ENCODE measurements at regions not wholly inside any gene's neighbourhood (a gene's known extent, or its start where the extent isn't known, plus 50 kb on each side); places are given as distances from the start of the nearest gene placed in this dataset.
A peak's percentile ranks its signal among the peaks of the same experiment; 100 is the strongest.
"Not testable (repeated sequence)": the region's sequence is repeated elsewhere in the genome, so short reads cannot be mapped to it uniquely, and the experiment has no call there.

DNA sequence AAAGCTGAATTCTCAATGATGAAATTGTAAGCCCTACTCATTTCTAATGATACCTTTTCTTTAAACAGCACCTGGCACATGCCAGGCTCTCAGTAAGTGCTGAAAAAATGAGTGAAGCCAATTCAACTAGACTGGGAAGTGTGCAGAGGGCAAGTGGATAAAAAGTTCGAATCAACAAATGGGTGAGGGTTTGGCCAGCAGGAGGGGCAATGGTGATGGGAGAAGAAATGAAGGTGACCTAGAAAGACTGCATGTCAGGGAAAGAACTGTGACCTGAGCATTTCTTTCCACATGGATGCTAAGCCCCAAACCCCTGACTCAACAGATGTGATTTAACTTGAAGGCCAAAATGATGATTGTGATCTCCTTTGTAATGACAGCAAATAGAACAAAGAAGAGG lies 54.6 kb downstream of the DKK1 start:
- no peak for DNase-seq

DNA sequence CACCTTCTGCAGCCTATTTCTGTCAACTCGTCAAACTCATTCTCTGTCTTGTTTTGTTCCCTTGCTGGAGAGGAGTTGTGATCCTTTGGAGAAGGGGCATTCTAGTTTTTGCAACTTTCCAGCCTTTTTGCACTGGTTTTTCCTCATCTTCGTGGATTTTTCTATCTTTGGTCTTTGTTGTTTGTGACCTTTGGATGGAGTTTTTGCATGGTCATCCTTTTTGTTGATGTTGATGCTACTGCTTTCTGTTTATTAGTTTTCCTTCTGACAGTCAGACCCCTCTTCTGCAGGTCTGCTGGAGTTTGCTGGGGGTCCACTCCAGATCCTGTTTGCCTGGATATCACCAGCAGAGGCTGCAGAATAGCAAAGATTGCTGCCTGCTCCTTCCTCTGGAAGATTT lies 60.1 kb downstream of the DKK1 start:
- not testable (repeated sequence) for DNase-seq

DNA sequence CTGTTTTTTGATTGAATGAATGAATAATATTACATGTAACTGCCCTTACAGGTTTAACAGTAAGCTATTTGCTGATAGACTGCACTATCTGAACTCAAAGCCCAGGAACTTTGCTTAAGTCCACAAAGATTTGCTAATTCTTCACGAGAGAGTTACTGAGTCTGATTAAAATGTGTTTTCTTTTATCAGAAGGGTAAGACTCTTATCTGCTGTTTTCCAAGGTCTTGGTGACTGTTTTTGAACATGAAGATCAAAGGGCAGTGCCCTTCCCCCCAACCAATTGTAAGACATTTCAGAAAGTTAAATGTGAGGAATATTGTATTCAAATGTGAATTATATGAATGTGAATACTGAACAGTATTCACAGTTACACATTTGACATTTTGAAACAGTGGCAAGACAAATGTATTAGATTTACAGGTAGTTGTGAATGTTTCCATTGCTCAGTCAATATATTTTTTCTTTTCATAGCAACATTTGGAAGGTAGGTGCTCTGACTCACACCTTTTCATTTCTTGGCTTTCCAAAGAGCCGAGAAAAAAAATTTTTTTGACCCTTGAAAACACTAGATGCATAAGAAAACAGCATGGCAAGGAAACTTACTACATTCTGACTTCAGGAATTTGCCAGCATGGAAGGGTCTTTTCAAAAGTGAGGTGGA lies 62.7 kb downstream of the DKK1 start:
- DNase-seq, result no peak

DNA sequence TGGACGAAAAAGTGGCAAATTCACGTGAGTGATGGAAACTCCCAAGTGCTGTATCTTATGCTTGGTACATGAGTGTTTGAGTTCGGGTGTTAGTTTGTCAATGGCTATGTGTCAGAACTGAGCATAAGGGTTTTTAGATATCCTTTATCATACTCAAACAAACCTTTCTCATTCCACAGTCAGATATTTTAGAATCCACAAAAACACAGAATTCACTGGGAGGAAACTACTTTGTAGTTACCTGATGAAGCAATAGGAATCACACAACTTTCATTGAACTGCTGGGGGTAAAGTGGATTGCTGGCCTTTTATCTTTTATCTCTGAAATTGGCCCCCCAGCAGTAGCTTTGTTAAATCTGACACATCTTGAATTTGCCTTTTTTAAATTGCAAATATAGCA lies 64.0 kb downstream of the DKK1 start:
- no peak for DNase-seq

DNA sequence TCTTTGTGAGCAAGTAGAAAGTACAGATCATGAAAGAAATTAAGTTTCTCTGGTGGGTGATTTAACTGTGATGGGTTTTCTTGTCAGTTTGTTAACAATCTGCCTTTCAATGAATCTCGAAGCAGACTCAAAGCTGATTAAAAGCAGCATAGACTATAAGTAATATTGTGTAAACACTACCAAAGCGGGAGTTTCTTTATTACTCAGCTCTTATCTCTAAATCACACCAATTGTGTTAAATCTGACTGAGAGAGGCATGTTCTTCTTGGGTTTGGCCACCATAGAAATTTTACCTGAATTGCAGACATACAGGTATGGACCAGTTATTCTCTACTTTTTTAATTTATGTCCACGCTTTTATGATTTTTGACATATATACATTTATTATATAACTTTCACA lies 65.2 kb downstream of the DKK1 start:
- no peak for DNase-seq

DNA sequence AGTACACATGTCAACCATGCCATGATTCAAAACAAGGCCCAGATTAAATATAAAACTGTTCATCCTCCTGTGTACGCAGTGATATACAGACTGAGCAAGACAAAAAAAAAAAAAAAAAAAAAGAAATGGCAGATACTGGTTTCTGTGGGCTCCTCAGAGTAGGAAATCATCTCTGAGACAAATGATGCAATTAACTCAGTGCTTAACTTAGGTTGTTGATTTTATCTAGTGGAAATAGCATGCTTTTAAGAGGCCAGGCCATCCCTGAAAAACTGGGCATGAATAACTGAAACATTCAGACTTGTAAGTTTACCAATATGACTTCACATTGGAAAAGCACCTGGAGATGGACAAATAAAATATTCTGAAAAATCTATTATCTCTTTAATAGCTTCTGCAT lies 69.0 kb downstream of the DKK1 start:
- no peak for DNase-seq

DNA sequence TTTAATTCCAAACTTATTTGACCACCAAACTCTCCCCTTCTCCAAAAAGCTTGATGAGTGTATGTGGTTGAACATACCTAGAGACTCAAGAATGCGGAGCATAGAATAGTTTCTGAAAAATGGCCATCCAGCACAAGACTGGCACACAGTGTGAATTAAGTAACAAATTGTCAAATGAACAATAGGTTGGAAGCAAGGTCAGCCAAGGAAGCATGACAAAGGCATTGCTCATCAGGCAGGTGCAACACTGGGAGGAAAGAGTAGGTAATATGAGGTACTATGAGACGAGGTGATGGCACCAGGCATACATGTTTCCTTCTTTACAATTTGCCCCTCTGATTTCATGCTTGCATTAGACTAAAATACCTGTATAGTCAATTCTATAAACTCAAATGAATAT lies 73.7 kb downstream of the DKK1 start:
- no peak for DNase-seq

DNA sequence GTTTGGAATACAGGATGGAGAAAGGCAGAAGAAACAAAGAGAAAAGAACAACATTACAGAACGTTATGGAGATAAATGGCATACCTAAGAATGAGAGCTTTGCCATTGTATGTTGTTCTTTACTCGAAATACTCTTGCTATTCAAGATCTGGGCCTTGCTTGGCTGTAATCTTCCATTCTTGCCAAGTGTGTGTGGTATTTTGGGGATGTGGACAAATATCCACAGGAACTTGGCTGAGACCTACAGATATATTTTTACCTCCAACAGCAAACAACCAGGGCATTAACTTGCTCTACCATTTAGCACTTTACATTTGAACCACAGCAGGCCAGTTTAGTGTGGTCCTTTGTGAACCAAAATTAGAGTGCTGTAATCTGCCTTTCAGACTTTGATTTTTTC lies 76.3 kb downstream of the DKK1 start:
- DNase-seq, result no peak

DNA sequence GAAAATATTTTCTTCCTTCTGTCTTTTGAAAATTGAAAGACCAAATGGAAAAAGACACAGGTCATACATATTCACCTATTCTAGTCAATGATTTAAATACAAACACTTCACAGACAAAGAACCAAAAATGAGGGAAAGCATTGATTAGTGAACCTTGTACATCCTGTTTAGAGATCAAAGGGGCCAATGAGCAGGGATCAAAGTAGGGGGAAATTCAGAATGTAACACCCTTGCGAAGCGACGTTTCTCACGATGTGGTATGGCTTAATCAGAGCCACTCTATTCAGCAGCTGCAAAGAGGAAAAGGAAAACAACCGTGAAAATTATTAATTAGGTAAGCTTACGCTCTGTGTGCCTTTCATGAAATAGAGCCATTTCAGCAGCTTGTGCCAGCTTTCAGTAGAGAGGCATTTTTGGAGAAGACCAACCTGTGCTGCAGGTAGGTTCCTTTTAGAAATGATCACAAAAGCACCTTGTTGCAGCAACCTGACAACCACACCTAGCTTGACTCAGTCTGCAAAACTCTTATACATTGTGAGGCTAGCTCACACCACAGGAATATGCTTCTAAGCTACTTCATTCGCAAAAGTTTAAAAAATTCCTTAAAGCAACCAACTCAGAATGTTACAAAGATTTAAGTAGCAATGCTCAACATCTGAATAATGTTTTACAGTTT lies 78.0 kb downstream of the DKK1 start:
- no peak for DNase-seq

DNA sequence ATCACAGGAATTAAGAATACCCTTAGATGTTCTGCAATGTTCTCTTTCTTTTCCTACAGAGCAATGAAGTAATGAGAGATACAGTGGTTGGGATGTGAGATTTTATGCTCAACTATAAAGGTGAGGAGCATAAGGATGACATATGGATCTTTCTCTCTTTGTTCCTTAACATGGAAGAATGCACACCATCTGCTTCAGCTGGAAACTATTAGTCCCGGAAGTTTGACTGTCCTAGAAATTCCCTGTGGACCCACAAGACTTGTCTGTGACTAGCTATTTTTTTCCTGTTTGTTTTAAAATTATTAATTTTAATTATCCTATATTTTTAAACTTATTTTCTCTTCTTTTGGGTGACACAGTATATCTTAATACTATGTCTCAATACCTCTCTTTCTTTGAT lies 80.2 kb downstream of the DKK1 start:
- DNase-seq, result peak; percentile 7

DNA sequence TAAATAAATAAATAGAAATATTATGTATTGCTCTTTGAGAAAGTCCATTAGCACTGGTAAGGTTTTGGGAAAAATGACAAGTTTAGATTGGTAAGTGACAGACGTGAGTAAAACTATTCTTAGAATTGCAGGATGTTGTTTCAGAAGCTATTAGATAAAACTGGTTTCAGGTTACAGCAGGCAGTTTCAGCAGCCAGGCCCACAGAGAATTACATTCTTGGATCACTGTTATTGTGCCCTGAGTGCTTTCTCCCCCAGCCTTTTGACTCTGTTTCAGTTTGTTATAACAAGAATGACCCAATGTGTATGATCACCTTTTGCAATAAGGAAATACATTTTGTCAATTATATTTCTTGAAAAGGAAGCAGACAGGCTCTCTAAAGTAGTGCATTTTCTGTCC lies 86.5 kb downstream of the DKK1 start:
- DNase-seq, result peak; percentile 38

DNA sequence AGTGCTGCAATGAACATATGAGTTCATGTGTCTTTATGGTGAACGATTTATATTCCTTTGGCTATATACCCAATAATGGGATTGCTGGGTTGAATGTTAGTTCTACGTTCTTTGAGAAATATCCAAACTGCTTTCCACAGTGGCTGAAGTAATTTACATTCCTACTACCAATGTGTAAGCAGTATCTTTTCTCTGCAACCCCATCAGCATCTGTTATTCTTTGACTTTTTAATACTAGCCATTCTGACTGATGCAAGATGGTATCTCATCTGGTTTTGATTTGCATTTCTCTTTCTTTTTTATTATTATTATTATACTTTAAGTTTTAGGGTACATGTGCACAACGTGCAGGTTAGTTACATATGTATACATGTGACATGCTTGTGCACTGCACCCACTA lies 89.7 kb downstream of the DKK1 start:
- DNase-seq, result not testable (repeated sequence)

DNA sequence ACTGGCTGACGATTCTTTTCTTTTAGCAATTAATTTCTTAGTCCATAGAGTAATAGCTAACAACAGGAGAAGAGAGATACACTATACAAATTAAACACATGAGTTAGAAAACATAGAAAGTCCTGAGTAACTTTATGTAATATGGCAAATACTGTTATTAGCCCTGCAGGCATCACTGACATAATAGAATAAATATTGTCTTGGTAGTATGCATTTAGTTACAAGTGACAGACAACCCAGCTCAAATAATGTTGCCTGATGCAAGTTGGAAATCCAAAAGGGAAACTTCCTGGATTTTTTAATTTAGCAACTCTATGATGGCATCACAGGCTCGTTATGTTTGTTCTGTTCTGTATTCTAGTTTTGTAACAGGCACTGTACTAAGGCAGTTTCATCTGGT lies 95.1 kb downstream of the DKK1 start:
- DNase-seq, result no peak

DNA sequence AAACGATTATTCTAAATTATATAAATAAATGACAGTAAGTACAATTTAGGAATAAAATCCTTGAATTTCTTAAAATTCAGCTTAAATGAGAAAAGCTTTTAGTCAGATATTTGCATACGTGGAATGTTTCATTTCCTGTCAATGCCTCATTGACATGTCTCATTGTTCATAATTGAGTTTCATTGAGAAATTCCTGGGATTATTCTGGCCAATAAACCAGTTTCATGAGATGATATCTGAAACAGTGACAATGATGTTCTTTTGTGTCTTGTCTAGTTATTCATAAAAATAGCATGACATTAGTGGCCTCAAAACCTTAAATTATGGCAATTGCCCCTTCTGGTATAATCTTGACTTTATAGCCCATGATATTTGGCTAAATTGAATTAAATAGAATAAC lies 95.8 kb downstream of the DKK1 start:
- DNase-seq, result peak; percentile 20

DNA sequence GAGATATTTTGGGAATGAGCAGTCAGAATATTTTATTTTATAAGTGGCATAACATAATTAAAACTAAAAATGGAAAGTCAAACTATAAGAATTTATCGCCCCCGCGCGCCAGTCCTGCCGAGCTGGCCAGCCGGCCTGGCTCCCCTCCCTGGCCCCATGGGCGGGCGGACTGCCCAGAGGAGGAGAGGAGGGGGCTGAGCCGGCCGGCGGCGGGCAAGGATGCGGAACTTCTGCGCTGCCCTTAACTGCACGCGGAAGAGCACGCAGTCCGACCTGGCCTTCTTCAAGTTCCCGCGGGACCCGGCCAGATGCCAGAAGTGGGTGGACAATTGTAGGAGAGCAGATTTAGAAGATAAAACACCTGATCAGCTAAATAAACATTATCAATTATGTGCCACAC lies 96.8 kb downstream of the DKK1 start:
- DNase-seq, result no peak

DNA sequence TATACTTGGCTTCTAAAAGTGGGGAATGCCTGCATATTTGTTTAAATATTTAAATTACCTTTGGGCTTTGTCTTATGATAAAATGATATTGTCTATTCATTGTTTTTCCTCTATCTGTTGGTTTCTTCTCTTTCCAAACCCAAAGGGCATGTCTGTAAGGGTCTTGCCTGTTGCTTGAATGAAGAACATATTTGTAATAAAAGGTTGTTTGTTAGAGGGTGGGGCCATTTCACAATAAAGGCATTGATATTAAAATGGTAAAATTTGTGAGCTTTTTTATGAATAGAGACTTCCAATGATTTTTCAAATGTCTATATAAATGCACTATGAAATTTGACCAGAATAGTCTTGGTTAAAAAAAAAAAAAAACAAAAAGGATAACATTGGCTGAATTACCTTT lies 105.2 kb downstream of the DKK1 start:
- DNase-seq, result no peak

DNA sequence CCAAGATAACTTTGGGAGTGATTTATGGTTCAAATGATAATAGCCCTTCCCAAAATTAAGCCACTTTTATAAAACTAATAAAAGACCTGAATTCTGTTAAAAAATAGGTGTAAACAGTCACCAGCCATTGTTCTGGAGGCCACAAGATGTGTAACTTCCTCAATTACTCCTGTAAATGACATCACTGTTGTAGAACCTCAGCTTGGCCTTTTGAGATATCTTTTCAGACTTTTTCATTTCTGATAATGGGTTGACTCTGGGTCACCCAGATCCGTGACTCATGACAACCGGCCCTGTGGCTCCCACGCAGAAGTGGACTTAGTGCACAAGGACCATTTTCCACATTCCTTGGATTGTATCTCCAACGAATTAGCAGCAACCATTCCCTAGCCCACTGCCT lies 106.6 kb downstream of the DKK1 start:
- DNase-seq, result peak; percentile 7

DNA sequence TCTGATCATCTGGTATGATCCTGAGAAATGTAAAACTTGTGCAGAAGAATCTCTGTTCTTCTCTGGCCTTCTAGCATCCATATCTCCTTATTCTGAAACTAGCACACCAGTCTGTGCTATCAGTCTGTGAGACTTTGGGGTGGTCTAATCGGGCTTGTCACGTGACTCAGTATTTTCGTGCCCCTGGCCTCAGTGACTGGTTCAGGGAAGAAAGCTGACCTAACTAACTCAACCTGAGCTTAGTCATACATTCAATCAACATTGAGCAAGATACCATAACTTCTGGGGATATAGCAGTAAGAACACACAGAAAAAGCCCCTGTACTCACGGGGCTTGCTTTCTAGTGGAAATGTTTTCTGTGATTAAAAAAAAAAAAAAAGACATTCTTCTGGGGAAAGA lies 109.3 kb downstream of the DKK1 start:
- DNase-seq, result no peak

DNA sequence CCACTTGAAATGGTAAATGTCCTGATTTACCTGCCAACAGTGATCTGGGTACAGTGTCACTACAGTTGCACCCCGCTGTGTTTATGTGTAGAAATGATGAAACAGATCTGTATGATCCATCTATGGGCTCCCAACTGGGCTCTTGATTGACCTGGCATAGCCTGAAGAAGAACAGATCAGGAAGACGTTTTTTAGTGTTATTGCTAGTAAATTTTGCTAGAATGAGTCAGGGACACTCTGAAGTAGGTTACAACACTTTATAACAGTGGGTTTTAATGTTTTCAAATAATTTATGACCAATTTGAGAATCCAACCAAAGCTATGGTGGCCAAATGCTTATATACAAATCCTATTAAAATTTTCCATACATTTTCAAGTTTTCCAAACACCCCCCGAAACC lies 110.3 kb downstream of the DKK1 start:
- DNase-seq, result no peak

DNA sequence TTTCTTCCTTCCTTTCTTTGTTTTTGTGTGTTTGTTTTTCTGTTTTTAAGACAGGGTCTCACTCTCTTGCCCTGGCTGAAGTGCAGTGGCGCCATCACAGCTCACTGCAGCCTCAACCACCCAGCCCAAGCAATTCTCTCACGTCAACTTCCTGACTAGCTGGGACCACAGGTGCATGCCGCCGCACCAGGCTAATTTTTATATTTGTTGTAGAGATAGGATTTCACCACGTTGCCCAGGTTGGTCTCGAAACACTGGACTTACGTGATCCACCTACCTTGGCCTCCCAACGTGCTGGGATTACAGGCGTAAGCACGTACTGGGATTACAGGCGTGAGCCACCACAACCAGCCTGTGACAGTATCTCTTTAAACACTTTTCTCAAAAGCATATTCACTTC lies 120.7 kb downstream of the DKK1 start:
- DNase-seq, result no peak

DNA sequence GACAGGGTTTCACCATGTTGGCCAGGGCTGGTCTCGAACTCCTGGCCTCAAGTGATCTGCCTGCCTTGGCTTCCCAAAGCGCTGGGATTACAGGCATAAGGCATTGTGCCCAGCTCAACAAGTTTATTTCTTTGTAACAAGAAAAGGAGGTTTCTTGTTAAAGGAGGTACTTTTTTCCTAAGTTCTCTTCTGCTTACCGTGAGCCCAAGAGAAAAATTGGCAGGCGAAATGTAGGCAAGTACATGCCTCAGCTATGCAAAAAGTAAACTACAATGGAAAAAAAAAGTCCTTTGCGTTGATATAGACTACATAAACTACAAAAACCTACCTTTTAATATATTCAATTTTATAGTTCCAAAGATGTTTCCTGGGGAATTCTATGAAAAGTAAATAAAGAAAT lies 122.6 kb downstream of the DKK1 start:
- DNase-seq, result no peak

DNA sequence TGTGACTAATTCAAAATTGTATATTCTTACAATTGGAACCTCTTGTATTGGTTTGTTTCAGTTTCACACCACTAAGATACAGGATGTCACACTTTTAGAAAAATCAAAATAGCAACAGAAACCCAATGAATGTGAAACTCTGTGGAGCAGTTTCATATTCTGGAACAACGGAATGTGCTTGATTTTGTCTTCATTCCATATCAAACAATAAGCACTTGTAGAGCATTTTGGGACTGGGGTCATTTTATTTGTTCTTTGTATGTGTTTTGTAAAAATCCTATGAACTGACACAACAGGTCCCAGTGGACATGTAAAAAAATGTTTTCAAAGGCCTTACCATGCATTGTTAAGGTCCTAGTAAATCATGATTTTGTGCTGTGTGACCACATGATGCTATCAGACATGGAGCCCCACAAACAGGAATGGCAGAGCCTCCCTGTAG lies 123.1 kb downstream of the DKK1 start:
- no peak for DNase-seq

DNA sequence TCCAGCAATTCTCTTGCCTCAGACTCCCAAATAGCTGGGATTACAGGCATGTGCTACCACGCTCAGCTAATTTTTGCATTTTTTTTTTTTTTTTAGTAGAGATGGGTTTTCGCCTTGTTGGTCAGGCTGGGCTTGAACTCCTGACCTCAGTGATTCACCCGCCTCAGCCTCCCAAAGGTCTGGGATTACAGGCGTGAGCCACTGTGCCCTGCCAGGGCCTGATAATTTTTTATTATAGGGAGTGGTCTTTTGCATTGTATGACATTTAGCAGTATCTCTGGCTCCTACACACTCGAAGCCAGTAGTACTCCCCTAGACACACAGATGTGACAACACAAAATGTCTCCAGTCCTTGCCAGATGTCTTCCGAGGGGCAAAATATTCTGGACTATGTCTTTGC lies 124.0 kb downstream of the DKK1 start:
- DNase-seq, result no peak

DNA sequence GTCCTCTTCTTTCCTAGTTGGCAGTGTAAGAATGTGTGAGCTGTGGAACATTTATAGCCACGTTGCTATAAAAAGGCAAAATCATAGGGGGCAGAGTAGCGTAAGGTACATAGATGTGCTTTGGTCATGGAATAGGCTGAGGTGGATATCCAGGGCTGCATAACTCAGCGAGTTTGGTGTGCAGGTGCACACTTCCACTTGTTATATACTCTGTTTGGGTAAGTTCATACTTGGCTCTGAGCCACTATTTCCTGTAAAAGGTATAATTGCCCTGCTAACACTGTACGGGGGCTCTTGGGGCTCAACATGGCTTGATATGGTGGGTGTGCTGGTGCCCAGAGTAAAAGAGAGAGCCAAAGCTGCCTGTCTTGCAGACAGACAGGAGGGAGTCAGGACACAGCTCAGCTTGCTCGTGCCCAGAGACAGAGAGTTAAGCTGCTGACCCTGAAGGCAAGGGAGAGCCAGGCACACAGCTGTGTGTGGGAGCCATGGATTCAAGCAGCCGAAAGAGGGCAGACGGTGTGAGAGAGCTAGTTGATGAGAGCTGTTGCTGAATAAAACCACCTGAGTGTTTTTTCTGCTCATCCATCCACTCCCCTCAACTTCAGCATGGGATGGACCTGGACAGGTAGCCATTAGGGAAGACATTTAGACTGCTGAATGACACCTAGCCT lies 126.7 kb downstream of the DKK1 start:
- no peak for DNase-seq

DNA sequence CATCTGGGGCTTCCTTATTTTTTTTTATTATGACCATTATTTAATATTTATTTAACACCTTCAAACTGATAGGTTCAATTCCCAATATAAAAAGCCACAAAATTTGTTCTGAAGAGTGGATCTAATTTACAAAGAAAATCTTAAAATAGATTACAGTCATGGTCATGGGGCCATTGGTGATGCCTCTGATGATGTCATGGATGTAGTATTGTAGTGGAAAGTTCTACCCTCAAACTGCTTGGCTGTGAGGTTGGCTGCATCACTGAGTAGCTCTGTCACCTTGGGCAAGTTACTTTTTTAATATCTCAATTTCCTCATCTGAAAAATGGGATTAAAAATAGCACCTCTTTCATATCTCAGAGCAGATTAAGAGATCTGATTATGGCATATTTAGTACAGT lies 128.5 kb downstream of the DKK1 start:
- peak; percentile 46 for DNase-seq

Data from fibroblast of skin of right biceps (primary cell).